Cardiac muscle cell (in vitro differentiated cells and primary cell): ENCODE measurements at regions not wholly inside any gene's neighbourhood (a gene's known extent, or its start where the extent isn't known, plus 50 kb on each side); places are given as distances from the start of the nearest gene placed in this dataset.
"Not testable (repeated sequence)": the region's sequence is repeated elsewhere in the genome, so short reads cannot be mapped to it uniquely, and the experiment has no call there.

Experiments used
- DNase-seq, 2 donors: peaks; one replicate each; pipeline versions ENCODE4 v3.0.0 to v3.0.0-alpha.2; 2010 to 2017; ENCODE audit warnings: low read depth in 1 of 2, low spot score in 1 of 2
- H3K27ac ChIP-seq: fragments of 200-600 bp; sonication (generic); 2 replicates; pipeline ENCODE4 v1.5.1; 2016
- H3K27me3 ChIP-seq: fragments of 200-600 bp; sonication (generic); 2 replicates; pipeline ENCODE4 v1.6.0; 2016; ENCODE audit warnings: control low read depth
- H3K36me3 ChIP-seq: fragments of 200-600 bp; sonication (generic); 2 replicates; pipeline ENCODE4 v1.5.1; 2016; ENCODE audit warnings: control low read depth
- H3K4me1 ChIP-seq: fragments of 200-600 bp; sonication (generic); 2 replicates; pipeline ENCODE4 v1.8.1; 2017; ENCODE audit warnings: low read depth, mild to moderate bottlenecking, mixed run types
- H3K4me3 ChIP-seq: fragments of 200-600 bp; sonication (generic); 2 replicates; pipeline ENCODE4 v1.5.1; 2016; ENCODE audit warnings: mild to moderate bottlenecking
- H3K9me3 ChIP-seq: fragments of 200-600 bp; sonication (generic); 2 replicates; pipeline ENCODE4 v1.5.1; 2017; ENCODE audit warnings: low read depth, mild to moderate bottlenecking, control low read depth
- TF ChIP-seq, protein P1 (sequence below): IDR thresholded peaks from 2 replicates; pipeline ENCODE4 v1.5.1; 2012; ENCODE audit warnings: low read depth, mild to moderate bottlenecking, low read length

- no peak for DNase-seq
- no peaks in the 10 kb centered on the region for H3K4me1 ChIP-seq
- no peaks in the 10 kb centered on the region for H3K9me3 ChIP-seq
- TF ChIP-seq, protein P1, sequence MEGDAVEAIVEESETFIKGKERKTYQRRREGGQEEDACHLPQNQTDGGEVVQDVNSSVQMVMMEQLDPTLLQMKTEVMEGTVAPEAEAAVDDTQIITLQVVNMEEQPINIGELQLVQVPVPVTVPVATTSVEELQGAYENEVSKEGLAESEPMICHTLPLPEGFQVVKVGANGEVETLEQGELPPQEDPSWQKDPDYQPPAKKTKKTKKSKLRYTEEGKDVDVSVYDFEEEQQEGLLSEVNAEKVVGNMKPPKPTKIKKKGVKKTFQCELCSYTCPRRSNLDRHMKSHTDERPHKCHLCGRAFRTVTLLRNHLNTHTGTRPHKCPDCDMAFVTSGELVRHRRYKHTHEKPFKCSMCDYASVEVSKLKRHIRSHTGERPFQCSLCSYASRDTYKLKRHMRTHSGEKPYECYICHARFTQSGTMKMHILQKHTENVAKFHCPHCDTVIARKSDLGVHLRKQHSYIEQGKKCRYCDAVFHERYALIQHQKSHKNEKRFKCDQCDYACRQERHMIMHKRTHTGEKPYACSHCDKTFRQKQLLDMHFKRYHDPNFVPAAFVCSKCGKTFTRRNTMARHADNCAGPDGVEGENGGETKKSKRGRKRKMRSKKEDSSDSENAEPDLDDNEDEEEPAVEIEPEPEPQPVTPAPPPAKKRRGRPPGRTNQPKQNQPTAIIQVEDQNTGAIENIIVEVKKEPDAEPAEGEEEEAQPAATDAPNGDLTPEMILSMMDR = no peak
- H3K36me3 ChIP-seq = no peaks in the 10 kb centered on the region
- H3K27ac ChIP-seq = no peak overlapping the region
- no peak overlapping the region for H3K4me3 ChIP-seq
- no peaks in the 10 kb centered on the region for H3K27me3 ChIP-seq
Measured at GRCh38 chr9:75541734-75542133, 348.7 kb upstream of the PCSK5 start.

GRCh38 chr9:75544815-75545214 is 345.7 kb upstream of the PCSK5 start:
- TF ChIP-seq, protein P1 = no peak
- Histone ChIP-seq H3K36me3 (no peaks in the 10 kb centered on the region), H3K27ac (no peak overlapping the region), H3K27me3 (no peaks in the 10 kb centered on the region), H3K4me3 (no peak overlapping the region), H3K4me1 (no peaks in the 10 kb centered on the region), H3K9me3 (no peaks in the 10 kb centered on the region)
- no peak for DNase-seq

DNA sequence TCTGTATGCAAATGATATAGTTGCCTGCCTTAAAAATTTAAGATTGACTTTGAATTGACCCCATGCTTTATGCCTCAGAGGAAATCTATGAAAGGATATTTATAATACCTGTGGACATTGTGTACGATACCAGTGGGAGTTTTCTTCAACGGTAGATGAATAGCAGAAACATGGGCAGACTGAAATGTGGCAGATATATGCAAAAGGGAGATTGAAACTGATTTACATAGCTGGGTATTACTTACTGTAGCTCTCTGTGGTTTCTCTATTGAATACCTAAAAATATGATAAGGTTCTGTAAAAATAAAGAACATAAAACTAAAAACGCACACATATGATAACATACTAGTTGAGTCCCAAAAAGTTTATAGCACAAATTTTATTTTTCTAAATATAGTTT is 345.2 kb upstream of the PCSK5 start:
- DNase-seq = no peak
- no peaks in the 10 kb centered on the region for H3K9me3 ChIP-seq
- no peak overlapping the region for H3K27ac ChIP-seq
- H3K27me3 ChIP-seq = no peaks in the 10 kb centered on the region
- H3K4me1 ChIP-seq = no peaks in the 10 kb centered on the region
- TF ChIP-seq, protein P1 = no peak
- H3K4me3 ChIP-seq = no peak overlapping the region
- H3K36me3 ChIP-seq = no peaks in the 10 kb centered on the region

- no peak for DNase-seq
- TF ChIP-seq, protein P1 = no peak
- H3K27ac ChIP-seq = no peak overlapping the region
- no peaks in the 10 kb centered on the region for H3K36me3 ChIP-seq
- no peak overlapping the region for H3K4me3 ChIP-seq
- H3K4me1 ChIP-seq = no peaks in the 10 kb centered on the region
- no peaks in the 10 kb centered on the region for H3K27me3 ChIP-seq
- no peaks in the 10 kb centered on the region for H3K9me3 ChIP-seq
Measured at GRCh38 chr9:75548871-75549270, 341.6 kb upstream of the PCSK5 start.

DNA sequence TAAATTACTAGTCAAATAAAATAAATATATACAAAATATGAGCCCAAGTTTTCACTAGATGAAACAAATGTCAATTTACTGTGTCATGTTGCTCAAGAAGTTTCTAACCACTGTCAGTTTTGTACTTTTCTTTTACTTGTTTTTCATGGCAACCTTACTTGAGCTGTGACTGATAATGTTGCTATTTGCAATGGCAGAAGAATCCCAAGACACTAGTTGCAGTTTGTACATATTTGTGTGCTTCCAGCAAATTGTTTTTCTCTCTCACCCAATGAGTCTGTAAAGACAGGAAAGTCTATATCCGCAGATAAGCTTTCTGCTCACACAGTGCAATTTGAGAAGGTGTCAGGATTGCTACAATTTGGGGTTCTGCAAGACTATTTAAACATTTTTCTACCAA is 338.6 kb upstream of the PCSK5 start:
- no peak for DNase-seq
- H3K4me1 ChIP-seq = no peaks in the 10 kb centered on the region
- no peak overlapping the region for H3K4me3 ChIP-seq
- TF ChIP-seq, protein P1 = no peak
- H3K9me3 ChIP-seq = no peaks in the 10 kb centered on the region
- H3K27ac ChIP-seq = no peak overlapping the region
- no peaks in the 10 kb centered on the region for H3K36me3 ChIP-seq
- no peaks in the 10 kb centered on the region for H3K27me3 ChIP-seq

DNA sequence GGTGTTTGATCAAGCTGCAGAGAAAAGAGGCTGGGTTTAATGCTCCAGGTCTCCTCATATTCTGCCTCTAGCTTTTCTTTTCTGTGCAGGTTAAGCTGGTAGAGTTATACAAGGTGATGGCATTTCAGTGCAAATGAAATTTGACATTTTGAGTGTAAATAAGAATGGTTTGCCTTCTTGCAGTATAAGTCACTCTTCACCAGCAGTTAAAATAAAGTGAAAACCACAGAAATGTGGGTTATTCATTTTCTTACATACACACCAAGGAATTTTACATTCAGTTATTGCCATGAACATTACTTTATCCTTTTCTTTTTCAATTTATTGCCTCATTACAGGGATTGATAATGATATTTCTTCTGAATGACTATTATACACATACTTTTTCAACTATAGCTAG is 337.5 kb upstream of the PCSK5 start:
- DNase-seq = no peak
- TF ChIP-seq, protein P1 = no peak
- no peaks in the 10 kb centered on the region for H3K4me1 ChIP-seq

DNA sequence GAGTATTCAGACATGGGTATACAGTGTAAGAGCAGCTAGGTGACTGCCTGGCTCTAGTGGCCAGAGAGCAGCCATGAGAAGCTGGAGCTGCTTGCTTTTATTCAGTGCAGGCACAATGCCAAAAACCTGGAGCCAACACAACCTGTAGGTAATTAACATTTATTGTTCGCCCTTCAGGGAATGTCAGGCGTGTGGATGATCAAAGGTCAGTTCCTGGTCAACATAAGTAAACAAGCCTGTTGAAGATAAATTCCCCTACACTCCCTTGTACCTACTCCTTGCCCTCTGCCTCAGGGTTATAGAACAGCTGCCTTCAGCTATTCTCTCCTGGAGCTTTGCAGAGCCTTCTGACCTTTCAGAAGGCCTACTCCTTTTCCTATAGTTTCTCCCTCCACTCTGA is 323.7 kb upstream of the PCSK5 start:
- not testable (repeated sequence) for H3K4me3 ChIP-seq, H3K27me3 ChIP-seq, H3K36me3 ChIP-seq, DNase-seq, H3K4me1 ChIP-seq, H3K9me3 ChIP-seq, H3K27ac ChIP-seq

More for the DNA sequence above, 337.5 kb upstream of the PCSK5 start:
- no peak overlapping the region for H3K4me3 ChIP-seq
- no peaks in the 10 kb centered on the region for H3K9me3 ChIP-seq
- no peak overlapping the region for H3K27ac ChIP-seq
- no peaks in the 10 kb centered on the region for H3K27me3 ChIP-seq
- H3K36me3 ChIP-seq = no peaks in the 10 kb centered on the region
